H1 (cell line): ENCODE measurements at regions not wholly inside any gene's neighbourhood (a gene's known extent, or its start where the extent isn't known, plus 50 kb on each side); places are given as distances from the start of the nearest gene placed in this dataset.

ENCODE experiments used
- CTCF ChIA-PET: fragments of 300-600 bp; sonication (Branson Sonifier 250); formaldehyde crosslinking; loops from one replicate; lab custom pipeline; 2021; ENCODE audit not compliant: partially characterized antibody; lab: Charles Lee
- POLR2A ChIA-PET: fragments of 300-600 bp; sonication (Branson Sonifier 250); formaldehyde crosslinking; loops from one replicate; lab custom pipeline; 2021; ENCODE audit warnings: inconsistent platforms; ENCODE audit not compliant: partially characterized antibody; lab: Charles Lee
- DNase-seq, 2 experiments: peaks; one replicate each; pipeline versions ENCODE4 v3.0.0 to v3.0.0-alpha.2; 2010 to 2022; ENCODE audit warnings: low spot score in 2 of 2, low read depth in 1 of 2, mixed read lengths in 1 of 2
- FAIRE-seq: peaks from 2 replicates; lab custom pipeline; 2011; peaks lifted over from hg19 to GRCh38; lab: Jason Lieb, UNC
- H2AFZ ChIP-seq: 2 replicates; pipeline ENCODE4 v1.8.1; 2012; ENCODE audit warnings: low read length, inconsistent platforms
- H2AK5ac ChIP-seq: 2 replicates; pipeline ENCODE4 v1.6.1; 2013; ENCODE audit warnings: low read depth, low read length
- H2BK120ac ChIP-seq: replicated peaks from 2 replicates; pipeline ENCODE3; 2013; ENCODE audit warnings: low read depth, low read length, inconsistent platforms
- H2BK12ac ChIP-seq: 2 replicates; pipeline ENCODE4 v1.6.1; 2013; ENCODE audit warnings: low read depth, low read length
- H2BK15ac ChIP-seq: 2 replicates; pipeline ENCODE4 v1.6.1; 2013; ENCODE audit warnings: low read length
- H2BK20ac ChIP-seq: 2 replicates; pipeline ENCODE4 v1.6.1; 2013; ENCODE audit warnings: low read length
- H2BK5ac ChIP-seq: 2 replicates; pipeline ENCODE4 v1.6.1; 2013; ENCODE audit warnings: low read depth, low read length
- H3K14ac ChIP-seq: 2 replicates; pipeline ENCODE4 v1.6.1; 2013; ENCODE audit warnings: inconsistent platforms; ENCODE audit not compliant: insufficient read length
- H3K18ac ChIP-seq: 2 replicates; pipeline ENCODE4 v1.6.1; 2013; ENCODE audit warnings: low read length; ENCODE audit errors: extremely low read depth
- H3K23ac ChIP-seq: 2 replicates; pipeline ENCODE4 v1.6.1; 2013; ENCODE audit warnings: inconsistent platforms; ENCODE audit not compliant: insufficient read length
- H3K23me2 ChIP-seq: 2 replicates; pipeline ENCODE4 v1.6.1; 2013; ENCODE audit warnings: low read depth, low read length
- H3K27ac ChIP-seq: 2 replicates; pipeline ENCODE4 v1.6.1; 2011; ENCODE audit warnings: low read depth, low read length, inconsistent platforms
- H3K27me3 ChIP-seq, 4 experiments: replicated peaks in 1 of 4; 1 replicate in 1 of 4; 2 replicates in 3 of 4; pipeline versions ENCODE4 v1.6.1 to v1.8.1; 2011 to 2013; ENCODE audit warnings: low read length in 3 of 4, mild to moderate bottlenecking in 3 of 4, inconsistent platforms in 2 of 4, mixed read lengths in 2 of 4, moderate library complexity in 1 of 4; ENCODE audit not compliant: control insufficient read depth in 3 of 4, insufficient read depth in 3 of 4; ENCODE audit errors: extremely low read depth in 1 of 4
- H3K36me3 ChIP-seq, 4 experiments: 2 replicates each; pipeline versions ENCODE4 v1.6.1 to v1.8.1; 2011 to 2013; ENCODE audit warnings: mild to moderate bottlenecking in 4 of 4, low read length in 3 of 4, moderate library complexity in 2 of 4, control low read depth in 1 of 4, inconsistent platforms in 1 of 4; ENCODE audit not compliant: insufficient read depth in 4 of 4, control insufficient read depth in 2 of 4
- H3K4ac ChIP-seq: replicated peaks from 2 replicates; pipeline ENCODE3; 2013; ENCODE audit warnings: low read length, low read depth, mixed read lengths, inconsistent platforms; ENCODE audit not compliant: insufficient read length
- H3K4me1 ChIP-seq, 4 experiments: replicated peaks in 1 of 4; 1 replicate in 1 of 4; 2 replicates in 3 of 4; pipeline versions ENCODE4 v1.6.1 to v1.8.1; 2011 to 2013; ENCODE audit warnings: low read length in 3 of 4, inconsistent platforms in 2 of 4, mixed read lengths in 1 of 4; ENCODE audit not compliant: insufficient read depth in 4 of 4, control insufficient read depth in 3 of 4
- H3K4me2 ChIP-seq, 2 experiments: 2 replicates each; pipeline versions ENCODE4 v1.6.1 to v1.8.1; 2011 to 2013; ENCODE audit warnings: low read depth in 2 of 2, low read length in 2 of 2, control low read depth in 1 of 2, inconsistent platforms in 1 of 2, mild to moderate bottlenecking in 1 of 2; ENCODE audit not compliant: insufficient read depth in 1 of 2
- H3K4me3 ChIP-seq, 4 experiments: fragments of 200-600, 300-600 bp in 1 of 4; sonication (generic), shearing (Covaris generic), sonication (Bioruptor Twin) in 1 of 4; 2 replicates each; pipeline versions ENCODE4 v1.5.1 to v1.8.1; 2011 to 2016; ENCODE audit warnings: low read length in 4 of 4, low read depth in 3 of 4, control low read depth in 2 of 4, inconsistent platforms in 2 of 4, mild to moderate bottlenecking in 2 of 4, mixed read lengths in 1 of 4, moderate library complexity in 1 of 4; ENCODE audit not compliant: insufficient read depth in 2 of 4; ENCODE audit errors: extremely low read depth in 1 of 4
- H3K56ac ChIP-seq: replicated peaks from 2 replicates; pipeline ENCODE3; 2013; ENCODE audit warnings: low read depth, mild to moderate bottlenecking, mixed read lengths, low read length, inconsistent platforms; ENCODE audit not compliant: insufficient read length
- H3K79me1 ChIP-seq: 2 replicates; pipeline ENCODE4 v1.6.1; 2013; ENCODE audit warnings: low read depth, low read length, control low read depth
- H3K79me2 ChIP-seq, 2 experiments: 2 replicates each; pipeline versions ENCODE4 v1.6.1 to v1.8.1; 2012 to 2013; ENCODE audit warnings: low read length in 2 of 2, mild to moderate bottlenecking in 2 of 2, inconsistent platforms in 1 of 2; ENCODE audit not compliant: insufficient read depth in 2 of 2, control insufficient read depth in 1 of 2
- H3K9ac ChIP-seq, 4 experiments: replicated peaks in 1 of 4; 1 replicate in 1 of 4; 2 replicates in 3 of 4; pipeline versions ENCODE4 v1.6.1 to v1.8.1; 2011 to 2013; ENCODE audit warnings: low read depth in 3 of 4, low read length in 3 of 4, control low read depth in 2 of 4, mild to moderate bottlenecking in 2 of 4, moderate library complexity in 2 of 4, inconsistent platforms in 1 of 4; ENCODE audit errors: extremely low read depth in 1 of 4
- H3K9me3 ChIP-seq, 2 experiments: 2 replicates each; pipeline versions ENCODE4 v1.6.1 to v1.8.1; 2012 to 2013; ENCODE audit warnings: mild to moderate bottlenecking in 2 of 2, moderate library complexity in 2 of 2, control low read depth in 1 of 2, inconsistent platforms in 1 of 2, low read depth in 1 of 2, low read length in 1 of 2, mixed read lengths in 1 of 2; ENCODE audit not compliant: insufficient read depth in 2 of 2
- H4K20me1 ChIP-seq, 2 experiments: replicated peaks in 1 of 2; 2 replicates each; pipeline versions ENCODE3 to v1.8.1; 2011 to 2013; ENCODE audit warnings: inconsistent platforms in 2 of 2, low read length in 2 of 2, mild to moderate bottlenecking in 1 of 2; ENCODE audit not compliant: insufficient read depth in 2 of 2, control insufficient read depth in 1 of 2
- H4K5ac ChIP-seq: 2 replicates; pipeline ENCODE4 v1.6.1; 2013; ENCODE audit warnings: low read length, low read depth, mixed read lengths, inconsistent platforms; ENCODE audit not compliant: insufficient read length
- H4K8ac ChIP-seq: 2 replicates; pipeline ENCODE4 v1.8.0; 2013; ENCODE audit warnings: mild to moderate bottlenecking, moderate library complexity, low read length, inconsistent platforms; ENCODE audit not compliant: insufficient read depth; ENCODE audit errors: extremely low read depth
- H4K91ac ChIP-seq: replicated peaks from 2 replicates; pipeline ENCODE3; 2013; ENCODE audit warnings: low read length, mixed read lengths, inconsistent platforms; ENCODE audit not compliant: insufficient read length
- CBX5 ChIP-seq: fragments of 300-800, 300-1000 bp; sonication (generic); IDR thresholded peaks from 2 replicates; pipeline ENCODE4 v1.7.1; 2016; ENCODE audit warnings: antibody characterized with exemption, low read length, low read depth
- CHD1 ChIP-seq: IDR thresholded peaks from 2 replicates; pipeline ENCODE4 v1.6.1; 2012; ENCODE audit warnings: low read depth, low read length, improper control_type of control experiment
- CTBP2 ChIP-seq: IDR thresholded peaks from 2 replicates; pipeline ENCODE4 v1.7.0; 2011; ENCODE audit warnings: borderline replicate concordance, mild to moderate bottlenecking, moderate library complexity, mixed read lengths, low read length; ENCODE audit not compliant: insufficient read depth, insufficient read length
- GABPA ChIP-seq: IDR thresholded peaks from 2 replicates; pipeline ENCODE4 v1.6.1; 2011; ENCODE audit warnings: mild to moderate bottlenecking, low read length, moderate library complexity, borderline replicate concordance; ENCODE audit not compliant: insufficient read depth
- JUN ChIP-seq: IDR thresholded peaks from 2 replicates; pipeline ENCODE4 v1.6.1; 2011; ENCODE audit warnings: low read depth, mild to moderate bottlenecking, improper control_type of control experiment, low read length
- POLR2AphosphoS5 ChIP-seq: IDR thresholded peaks from 2 replicates; pipeline ENCODE4 v1.6.1; 2011; ENCODE audit warnings: low read depth, low read length
- RAD21 ChIP-seq, 2 experiments: IDR thresholded peaks in 1 of 2; conservative IDR thresholded peaks in 1 of 2; 2 replicates each; pipeline ENCODE4 v1.6.1; 2011; ENCODE audit warnings: low read depth in 2 of 2, low read length in 2 of 2, improper control_type of control experiment in 1 of 2, inconsistent platforms in 1 of 2, mild to moderate bottlenecking in 1 of 2, moderate library complexity in 1 of 2
- SIRT6 ChIP-seq: IDR thresholded peaks from one replicate; pipeline ENCODE4 v1.7.1; 2012; ENCODE audit warnings: low read length, inconsistent platforms
- SIX5 ChIP-seq: IDR thresholded peaks from 2 replicates; pipeline ENCODE4 v1.6.1; 2011; ENCODE audit warnings: mild to moderate bottlenecking, low read depth, low read length
- WGBS, 2 experiments: shearing (Covaris generic) in 1 of 2; methylation state at CpG; one replicate each; pipeline versions ENCODE4 v1.1.6 to v1.1.7; 2013 to 2015; ENCODE audit warnings: low lambda C conversion rate in 2 of 2, mixed read lengths in 2 of 2, inconsistent platforms in 1 of 2, low coverage in 1 of 2, missing lambda C conversion rate in 1 of 2; ENCODE audit not compliant: insufficient replicate concordance in 2 of 2, insufficient coverage in 1 of 2, insufficient read length in 1 of 2; ENCODE audit errors: extremely low coverage in 1 of 2, missing lambda C conversion rate in 1 of 2; 5-methylcytosine and 5-hydroxymethylcytosine counted together
- TF ChIP-seq, protein P1 (sequence below): IDR thresholded peaks from 2 replicates; pipeline ENCODE4 v1.6.1; 2012; ENCODE audit warnings: low read length, inconsistent platforms
- TF ChIP-seq, protein P2 (sequence below): IDR thresholded peaks from 2 replicates; pipeline ENCODE4 v1.6.1; 2012; ENCODE audit warnings: inconsistent platforms
- TF ChIP-seq, protein P3 (sequence below): IDR thresholded peaks from 2 replicates; pipeline ENCODE4 v1.6.1; 2011; ENCODE audit warnings: low read depth, mild to moderate bottlenecking, low read length; ENCODE audit not compliant: insufficient read depth

DNA sequence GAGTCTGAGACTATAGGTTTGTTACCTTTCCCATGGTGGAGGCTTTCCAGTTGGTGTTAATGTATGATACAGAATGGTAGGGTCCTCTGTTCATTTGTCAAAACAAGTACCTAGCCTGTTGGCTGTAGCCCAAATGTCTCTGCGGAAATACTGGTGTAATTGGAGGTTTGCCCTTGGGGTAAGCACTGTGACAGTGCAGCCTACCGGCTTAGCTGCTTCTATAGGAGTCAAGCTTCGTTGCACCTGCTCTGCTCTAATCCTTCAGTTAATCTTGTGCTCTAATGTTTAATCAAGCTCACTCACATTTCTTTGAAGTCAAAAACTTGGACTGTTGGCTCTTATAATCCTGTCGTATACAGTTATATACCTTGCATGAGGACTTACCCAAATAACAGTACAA lies 203.4 kb downstream of the CCNG2 start:
- Histone ChIP-seq H3K9me3 (no peaks in the 10 kb centered on the region), H2BK20ac (no peak overlapping the region), H4K20me1 (no peaks in the 10 kb centered on the region), H4K5ac (no peak overlapping the region), H3K27ac (no peak overlapping the region), H3K18ac (no peak overlapping the region), H3K4ac (no peak overlapping the region), H3K23me2 (no peaks in the 10 kb centered on the region; the same call in 1 of the 2 replicates), H4K91ac (no peak overlapping the region), H2BK5ac (no peak overlapping the region), H2BK12ac (no peak overlapping the region), H3K36me3 (no peaks in the 10 kb centered on the region), H3K27me3 (no peaks in the 10 kb centered on the region), H3K4me1 (peaks cover 0 to 2% (median 0%) of the 10 kb centered on the region in 4 experiments; a peak in 1 of 7 replicates), H3K79me1 (no peaks in the 10 kb centered on the region), H4K8ac (no peak overlapping the region), H3K79me2 (no peaks in the 10 kb centered on the region), H2AFZ (no peak overlapping the region), H3K56ac (no peak overlapping the region), H3K14ac (no peak overlapping the region), H3K23ac (no peak overlapping the region), H2BK120ac (no peak overlapping the region), H2AK5ac (no peak overlapping the region), H3K9ac (no peak overlapping the region), H3K4me2 (no peak overlapping the region), H2BK15ac (no peak overlapping the region), H3K4me3 (no peak overlapping the region)
- DNase-seq (no peak), FAIRE-seq (no peak)
- ChIA-PET CTCF (interaction anchor here (0.8 to 42.8 kb wide), 10 partner anchors 12 to 944 kb away, joined by 3 to 1551 read pairs (median 16); no protein-coding TSS in a partner anchor), POLR2A (no interaction called here)
- 87% methylated on average over 4 of the region's 4 CpGs; no CpG with 5 or more reads in 1 of the 2 experiments for WGBS, 2 experiments
- TF ChIP-seq, protein P1, sequence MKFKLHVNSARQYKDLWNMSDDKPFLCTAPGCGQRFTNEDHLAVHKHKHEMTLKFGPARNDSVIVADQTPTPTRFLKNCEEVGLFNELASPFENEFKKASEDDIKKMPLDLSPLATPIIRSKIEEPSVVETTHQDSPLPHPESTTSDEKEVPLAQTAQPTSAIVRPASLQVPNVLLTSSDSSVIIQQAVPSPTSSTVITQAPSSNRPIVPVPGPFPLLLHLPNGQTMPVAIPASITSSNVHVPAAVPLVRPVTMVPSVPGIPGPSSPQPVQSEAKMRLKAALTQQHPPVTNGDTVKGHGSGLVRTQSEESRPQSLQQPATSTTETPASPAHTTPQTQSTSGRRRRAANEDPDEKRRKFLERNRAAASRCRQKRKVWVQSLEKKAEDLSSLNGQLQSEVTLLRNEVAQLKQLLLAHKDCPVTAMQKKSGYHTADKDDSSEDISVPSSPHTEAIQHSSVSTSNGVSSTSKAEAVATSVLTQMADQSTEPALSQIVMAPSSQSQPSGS, result no peak
- TF ChIP-seq, protein P2, sequence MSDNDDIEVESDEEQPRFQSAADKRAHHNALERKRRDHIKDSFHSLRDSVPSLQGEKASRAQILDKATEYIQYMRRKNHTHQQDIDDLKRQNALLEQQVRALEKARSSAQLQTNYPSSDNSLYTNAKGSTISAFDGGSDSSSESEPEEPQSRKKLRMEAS, result no peak
- TF ChIP-seq GABPA (no peak), RAD21 (IDR thresholded peaks at IDR 0.05 in 1 of 2, conservative IDR thresholded peaks at IDR 0.05 in 1 of 2; ENCODE audit: low read depth in 2 of 2, low read length in 2 of 2) (no peak), CTBP2 (no peak), SIX5 (no peak), CHD1 (no peak), CBX5 (no peak), SIRT6 (no peak), POLR2AphosphoS5 (no peak), JUN (no peak)
- TF ChIP-seq, protein P3, sequence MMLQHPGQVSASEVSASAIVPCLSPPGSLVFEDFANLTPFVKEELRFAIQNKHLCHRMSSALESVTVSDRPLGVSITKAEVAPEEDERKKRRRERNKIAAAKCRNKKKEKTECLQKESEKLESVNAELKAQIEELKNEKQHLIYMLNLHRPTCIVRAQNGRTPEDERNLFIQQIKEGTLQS, result no peak
